HG03457 (cell line): ENCODE measurements at regions not wholly inside any gene's neighbourhood (a gene's known extent, or its start where the extent isn't known, plus 50 kb on each side); places are given as distances from the start of the nearest gene placed in this dataset.

ENCODE experiments used
- ATAC-seq: cut with Tn5 transposase; IDR thresholded peaks from one replicate; pipeline ENCODE4 v1.9.1; 2021; ENCODE audit warnings: moderate number of reproducible peaks; ENCODE audit not compliant: unreplicated experiment

DNA sequence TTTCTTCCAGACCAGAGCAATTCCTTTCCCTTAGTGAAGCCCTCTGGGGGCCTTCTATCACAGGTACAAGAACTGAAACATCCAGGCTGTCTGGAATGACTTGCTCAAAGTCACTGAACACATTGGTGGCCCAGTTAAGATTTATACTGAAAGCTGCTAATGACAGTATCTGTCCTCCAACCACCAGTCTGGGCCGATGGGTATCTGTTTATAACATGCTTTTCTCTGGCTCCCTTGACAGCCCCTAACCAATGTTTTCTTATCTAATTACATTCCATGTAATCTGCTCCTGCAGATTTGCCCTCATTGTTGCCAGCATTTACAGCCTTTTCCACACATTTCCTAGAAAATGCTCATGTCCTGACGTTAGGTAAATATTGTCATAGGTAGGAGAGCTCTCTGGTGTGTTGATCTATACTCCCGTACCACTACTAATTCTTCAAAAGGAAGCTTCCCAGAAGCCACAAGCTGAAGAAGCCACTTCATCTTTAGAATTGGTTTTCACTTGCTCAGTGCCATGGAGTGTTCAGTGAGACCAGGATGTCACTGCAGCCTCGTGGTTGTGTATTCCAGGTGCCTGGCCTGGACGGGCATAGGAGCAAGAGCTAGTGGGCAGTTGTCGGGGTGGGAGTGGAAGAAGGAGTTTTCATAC lies 163.9 kb downstream of the TSEN15 start:
- no peak for ATAC-seq

GRCh38 chr1:184218458-184219075 lies 167.0 kb downstream of the TSEN15 start:
- no peak for ATAC-seq

DNA sequence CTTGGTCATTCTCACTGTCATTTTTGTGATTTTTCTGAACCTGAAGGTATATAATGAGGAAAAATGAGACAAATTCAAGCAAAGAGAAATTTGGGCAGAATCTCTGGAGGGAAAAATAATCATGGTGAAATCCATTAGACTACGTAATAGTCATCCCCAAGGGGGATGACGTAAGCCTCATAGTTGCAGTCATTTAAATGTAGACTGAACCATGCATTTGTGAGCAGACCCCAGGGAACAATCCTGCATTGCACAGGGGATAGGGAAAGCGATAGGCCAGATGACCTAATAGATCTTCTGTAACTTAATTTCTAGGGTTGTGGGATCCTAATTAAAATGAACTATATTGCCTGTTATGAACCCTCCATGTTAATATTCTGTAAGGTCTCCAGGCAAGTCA lies 167.4 kb upstream of the C1orf21 start:
- no peak for ATAC-seq

DNA sequence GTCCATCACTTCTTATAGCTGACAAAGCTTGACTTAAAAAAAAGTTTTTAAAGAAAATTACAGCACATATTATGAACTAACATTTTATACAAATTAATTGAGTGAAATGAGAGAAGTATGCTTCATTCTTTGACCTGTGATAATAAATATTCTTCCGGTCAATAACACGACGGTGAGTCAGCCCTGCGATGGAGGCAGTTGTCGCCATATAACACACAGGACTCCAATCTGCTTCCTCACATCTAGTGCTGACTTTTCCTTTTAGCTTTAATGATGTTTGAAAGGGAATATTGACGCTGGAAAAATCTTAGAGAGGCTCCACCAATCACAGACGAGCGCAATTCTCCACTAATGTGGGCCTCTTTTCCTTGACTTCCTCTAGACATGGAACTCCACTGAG lies 166.9 kb upstream of the C1orf21 start:
- ATAC-seq: no peak

GRCh38 chr1:184221087-184221486 lies 165.7 kb upstream of the C1orf21 start:
- ATAC-seq: no peak

DNA sequence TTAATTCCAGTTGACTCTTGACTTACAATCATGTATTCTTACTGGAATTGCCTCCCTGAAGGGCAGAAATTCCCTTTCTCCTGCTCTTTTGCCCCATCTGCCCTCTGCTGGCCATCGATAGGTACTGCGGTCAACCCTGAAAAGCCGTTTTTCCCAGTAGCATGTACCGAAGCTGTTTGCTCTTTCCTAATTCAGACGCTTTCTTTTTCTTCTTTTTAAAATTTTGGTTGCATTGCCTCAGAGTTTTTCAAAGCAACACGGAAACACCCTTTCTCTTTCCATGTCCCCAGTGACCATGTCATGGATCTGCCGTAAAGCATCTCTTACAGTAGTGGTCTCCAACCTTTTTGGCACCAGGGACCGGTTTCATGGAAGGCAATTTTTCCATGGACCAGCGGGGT lies 164.2 kb upstream of the C1orf21 start:
- ATAC-seq: no peak

- ATAC-seq: no peak
These were observed 163.6 kb upstream of the C1orf21 start for GRCh38 chr1:184223216-184223615.

GRCh38 chr1:184225283-184226099 lies 161.3 kb upstream of the C1orf21 start:
- ATAC-seq: no peak

DNA sequence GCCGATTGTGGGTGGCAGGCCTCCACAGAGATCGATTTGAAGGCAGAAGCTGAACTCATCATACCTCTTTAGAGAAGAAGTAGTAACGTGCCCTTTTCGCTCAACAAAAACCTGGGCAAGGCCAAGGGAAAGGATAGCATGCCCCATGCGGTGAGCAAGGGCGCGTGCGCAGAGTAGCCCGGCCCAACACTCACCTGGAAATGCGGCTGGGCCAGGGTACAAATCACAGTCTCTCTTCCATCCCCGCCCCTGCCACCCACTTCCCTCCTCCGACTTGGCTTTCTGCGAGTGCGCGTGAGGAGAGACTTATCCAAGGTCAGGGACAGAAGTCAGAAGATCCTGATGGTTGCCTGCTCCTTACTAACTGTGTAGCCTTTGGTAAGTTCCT lies 160.7 kb upstream of the C1orf21 start:
- no peak for ATAC-seq

DNA sequence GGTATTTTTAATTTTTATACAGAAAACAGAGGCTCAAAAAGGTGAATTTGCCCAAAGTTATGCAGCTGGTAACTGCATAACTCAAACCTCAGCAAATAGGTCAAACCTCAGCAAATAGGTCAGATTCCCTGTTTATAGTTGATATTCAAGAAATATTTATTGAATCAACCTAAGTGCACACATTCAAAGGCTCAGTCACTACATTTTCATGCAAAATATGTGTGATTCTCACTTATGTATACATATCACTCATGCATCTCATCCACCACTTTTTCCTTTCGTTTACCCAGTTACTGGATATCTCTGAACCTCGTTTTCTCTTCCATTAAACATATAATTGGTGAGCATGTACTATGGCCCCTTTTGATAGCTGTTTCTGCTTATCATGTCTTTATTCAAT lies 158.3 kb upstream of the C1orf21 start:
- ATAC-seq: no peak

DNA sequence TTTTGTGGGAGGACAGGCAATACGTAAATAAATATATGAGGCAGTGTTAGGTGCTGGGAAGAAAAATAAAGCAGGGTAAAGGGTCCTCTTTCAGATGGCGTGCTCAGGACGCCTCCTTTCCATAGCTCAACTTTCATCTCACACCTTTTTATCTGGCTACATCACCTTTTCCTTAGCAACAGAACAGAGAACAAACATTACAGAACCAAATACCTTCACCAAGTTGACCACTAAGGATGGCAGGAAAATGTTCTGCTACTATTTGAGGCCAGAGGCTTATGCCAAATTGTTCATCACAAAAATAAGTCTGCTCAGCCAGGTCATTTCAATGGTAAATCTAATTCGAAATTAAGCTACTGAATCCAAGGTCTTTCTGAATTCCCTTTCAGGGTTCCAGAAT lies 149.2 kb upstream of the C1orf21 start:
- ATAC-seq: no peak

DNA sequence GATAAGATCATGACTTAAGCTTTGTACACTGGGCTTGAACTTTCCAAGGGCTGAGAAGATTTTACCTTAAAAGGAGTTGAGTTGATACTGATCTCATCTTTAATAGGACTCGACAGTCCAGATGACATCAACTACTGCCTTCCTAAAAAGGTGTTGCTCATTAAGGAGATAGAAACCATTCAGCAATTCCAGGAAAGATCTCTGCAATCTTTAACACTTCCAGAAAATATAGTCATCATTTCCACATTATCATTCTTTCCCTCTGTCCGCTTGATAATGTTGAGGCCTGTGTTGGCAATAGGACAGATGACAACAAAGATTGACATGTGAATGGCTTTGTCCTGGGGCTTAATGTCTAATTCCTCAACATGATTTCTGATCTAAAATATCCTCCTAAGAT lies 145.4 kb upstream of the C1orf21 start:
- ATAC-seq: no peak

- no peak for ATAC-seq
These were observed 144.3 kb upstream of the C1orf21 start for GRCh38 chr1:184242507-184242943.

DNA sequence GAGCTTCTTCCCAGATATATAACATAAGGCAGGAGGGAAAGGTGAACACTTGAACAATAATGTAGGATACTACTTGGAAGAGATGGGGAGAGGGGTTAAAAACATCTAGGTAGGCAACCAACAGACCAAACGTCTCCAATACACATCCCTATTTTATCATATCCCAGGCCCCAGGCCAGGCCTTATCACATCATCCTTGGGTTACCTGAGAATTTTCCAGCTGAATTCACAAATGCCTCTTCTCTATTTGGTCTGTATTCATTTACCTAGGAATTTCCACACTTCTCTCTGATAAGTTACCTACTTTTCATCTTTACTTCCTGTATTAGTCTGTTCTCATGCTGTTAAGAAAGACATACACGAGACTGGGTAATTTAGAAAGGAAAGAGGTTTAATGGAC lies 141.9 kb upstream of the C1orf21 start:
- ATAC-seq: no peak

- ATAC-seq: no peak
These were observed 139.2 kb upstream of the C1orf21 start for GRCh38 chr1:184247671-184248070.

GRCh38 chr1:184253921-184254320 lies 132.9 kb upstream of the C1orf21 start:
- ATAC-seq: no peak

DNA sequence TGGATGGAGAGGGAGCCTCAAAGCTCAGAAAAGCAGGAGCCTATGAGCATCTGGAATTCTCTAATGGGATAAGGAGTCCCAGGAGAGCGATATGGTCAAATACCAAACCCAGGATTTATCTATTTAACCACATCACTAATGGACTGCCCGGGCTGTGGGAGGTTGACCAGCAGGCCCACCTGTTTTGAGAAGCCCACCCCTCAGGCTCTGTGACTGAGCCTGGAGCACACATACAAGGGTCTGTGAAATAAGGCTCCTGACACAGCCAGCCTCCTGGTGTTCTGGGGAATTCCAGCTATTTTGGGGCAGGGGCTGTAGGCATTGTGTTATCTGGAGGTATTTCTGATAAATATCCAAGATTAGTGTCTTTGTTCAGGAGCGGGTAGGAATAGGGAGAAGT lies 132.0 kb upstream of the C1orf21 start:
- ATAC-seq: no peak

- ATAC-seq: no peak
These were observed 131.3 kb upstream of the C1orf21 start for GRCh38 chr1:184255560-184255959.

DNA sequence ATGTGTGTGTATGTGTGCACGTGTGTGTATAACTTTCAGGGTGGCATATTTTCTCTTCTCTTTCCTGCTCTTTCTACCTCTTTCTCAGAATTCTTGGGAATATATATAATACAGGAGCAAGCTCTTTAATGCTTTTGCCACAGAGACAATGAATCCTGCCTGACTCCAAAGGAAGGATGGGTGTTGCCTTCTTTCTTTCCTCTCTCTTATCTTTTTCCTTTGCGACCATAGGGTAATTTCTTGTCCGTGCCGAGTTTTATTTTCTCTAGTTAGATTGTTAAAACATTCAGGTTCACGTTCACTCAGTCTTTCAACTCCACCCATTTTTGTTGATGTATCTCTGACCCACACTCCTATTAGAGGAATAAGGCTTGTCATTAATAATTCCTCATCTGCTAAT lies 129.0 kb upstream of the C1orf21 start:
- no peak for ATAC-seq

GRCh38 chr1:184258525-184258924 lies 128.3 kb upstream of the C1orf21 start:
- no peak for ATAC-seq

- no peak for ATAC-seq
These were observed 126.4 kb upstream of the C1orf21 start for GRCh38 chr1:184260382-184260781.

GRCh38 chr1:184262109-184262508 lies 124.7 kb upstream of the C1orf21 start:
- no peak for ATAC-seq
